ENCODE measurements at regions not wholly inside any gene's neighbourhood (a gene's known extent, or its start where the extent isn't known, plus 50 kb on each side); places are given as distances from the start of the nearest gene placed in this dataset.
"Not testable (repeated sequence)": the region's sequence is repeated elsewhere in the genome, so short reads cannot be mapped to it uniquely, and the experiment has no call there.

DNA sequence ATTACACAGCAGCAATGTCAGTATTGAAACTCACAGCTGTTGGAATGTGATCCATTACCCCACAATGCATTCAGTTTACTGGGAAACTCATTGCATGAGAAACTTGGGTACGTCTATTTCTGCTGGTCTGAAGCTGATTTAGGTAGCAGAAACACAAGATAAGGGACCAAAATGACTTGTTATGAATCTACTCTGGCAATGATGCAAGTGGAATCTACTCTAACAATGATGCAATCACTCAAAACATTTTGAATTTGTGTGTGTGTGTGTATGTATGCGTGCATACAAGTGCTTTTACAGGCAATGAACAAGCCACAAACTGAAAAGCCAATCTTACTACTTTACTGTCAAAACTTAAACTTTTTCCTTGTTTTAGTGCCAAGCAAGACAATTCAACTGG is 406.7 kb downstream of the ADCYAP1 start:
- POLR2A ChIA-PET, result no interaction called here
- H3K4me1 ChIP-seq (ENCODE audit: insufficient read depth, low read length), result no peaks in the 10 kb centered on the region
- Mint-ChIP-seq H3K27ac (no peak overlapping the region), H3K4me3 (no peak overlapping the region), H3K36me3 (ENCODE audit: low read depth) (no peaks in the 10 kb centered on the region), H3K27me3 (no peaks in the 10 kb centered on the region), H3K9me3 (peaks cover 7% of the 10 kb centered on the region), H3K4me1 (ENCODE audit: low read depth) (no peaks in the 10 kb centered on the region)
- H3K27me3 ChIP-seq (ENCODE audit: control insufficient read depth in 1 of 2, insufficient read depth in 2 of 2, low read length in 2 of 2), result no peaks in the 10 kb centered on the region
- intact Hi-C loops (cut with DNase I, micrococcal nuclease), result no loop called here
- TF ChIP-seq, protein P1, sequence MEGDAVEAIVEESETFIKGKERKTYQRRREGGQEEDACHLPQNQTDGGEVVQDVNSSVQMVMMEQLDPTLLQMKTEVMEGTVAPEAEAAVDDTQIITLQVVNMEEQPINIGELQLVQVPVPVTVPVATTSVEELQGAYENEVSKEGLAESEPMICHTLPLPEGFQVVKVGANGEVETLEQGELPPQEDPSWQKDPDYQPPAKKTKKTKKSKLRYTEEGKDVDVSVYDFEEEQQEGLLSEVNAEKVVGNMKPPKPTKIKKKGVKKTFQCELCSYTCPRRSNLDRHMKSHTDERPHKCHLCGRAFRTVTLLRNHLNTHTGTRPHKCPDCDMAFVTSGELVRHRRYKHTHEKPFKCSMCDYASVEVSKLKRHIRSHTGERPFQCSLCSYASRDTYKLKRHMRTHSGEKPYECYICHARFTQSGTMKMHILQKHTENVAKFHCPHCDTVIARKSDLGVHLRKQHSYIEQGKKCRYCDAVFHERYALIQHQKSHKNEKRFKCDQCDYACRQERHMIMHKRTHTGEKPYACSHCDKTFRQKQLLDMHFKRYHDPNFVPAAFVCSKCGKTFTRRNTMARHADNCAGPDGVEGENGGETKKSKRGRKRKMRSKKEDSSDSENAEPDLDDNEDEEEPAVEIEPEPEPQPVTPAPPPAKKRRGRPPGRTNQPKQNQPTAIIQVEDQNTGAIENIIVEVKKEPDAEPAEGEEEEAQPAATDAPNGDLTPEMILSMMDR (IDR thresholded peaks at IDR 0.05), result no peak
- no peak overlapping the region for H3K27ac ChIP-seq (ENCODE audit: low read depth in 1 of 2, low read length in 2 of 2)
- no peak overlapping the region for H3K4me3 ChIP-seq (ENCODE audit: low read length)
- peaks cover 0 to 3% of the 10 kb centered on the region in 2 experiments for H3K9me3 ChIP-seq (ENCODE audit: control insufficient read depth in 1 of 2, insufficient read depth in 1 of 2, low read length in 2 of 2)
- DNase-seq (no peak), ATAC-seq (ENCODE audit: poor library complexity) (no peak)
- CTCF ChIA-PET, result no interaction called here
- no peaks in the 10 kb centered on the region for H3K36me3 ChIP-seq (ENCODE audit: insufficient read depth, low read length)

DNA sequence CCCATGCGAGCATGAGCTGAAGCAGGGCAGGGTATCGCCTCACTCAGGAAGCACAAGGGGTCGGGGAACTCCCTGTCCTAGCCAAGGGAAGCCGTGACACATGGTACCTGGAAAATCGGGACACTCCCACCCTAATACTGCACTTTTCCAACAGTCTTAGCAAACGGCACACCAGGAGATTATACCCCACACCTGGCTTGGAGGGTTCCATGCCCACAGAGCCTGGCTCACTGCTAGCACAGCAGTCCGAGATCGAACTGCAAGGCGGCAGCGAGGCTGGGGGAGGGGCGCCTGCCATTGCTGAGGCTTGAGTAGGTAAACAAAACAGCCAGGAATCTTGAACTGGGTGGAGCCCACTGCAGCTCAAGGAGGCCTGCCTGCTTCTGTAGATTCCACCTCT is 430.7 kb downstream of the ADCYAP1 start:
- ATAC-seq (ENCODE audit: poor library complexity); DNase-seq; H3K27ac ChIP-seq (ENCODE audit: low read depth in 1 of 2, low read length in 2 of 2); H3K36me3 ChIP-seq (ENCODE audit: insufficient read depth, low read length); H3K27me3 ChIP-seq (ENCODE audit: control insufficient read depth in 1 of 2, insufficient read depth in 2 of 2, low read length in 2 of 2); intact Hi-C loops (cut with DNase I, micrococcal nuclease); CTCF ChIA-PET; H3K4me3 ChIP-seq (ENCODE audit: low read length); H3K4me3 Mint-ChIP-seq; H3K4me1 Mint-ChIP-seq (ENCODE audit: low read depth); H3K9me3 ChIP-seq (ENCODE audit: control insufficient read depth in 1 of 2, insufficient read depth in 1 of 2, low read length in 2 of 2); H3K27ac Mint-ChIP-seq; POLR2A ChIA-PET; H3K36me3 Mint-ChIP-seq (ENCODE audit: low read depth); H3K4me1 ChIP-seq (ENCODE audit: insufficient read depth, low read length); H3K27me3 Mint-ChIP-seq: not testable (repeated sequence)
- peaks cover 11% of the 10 kb centered on the region for H3K9me3 Mint-ChIP-seq

DNA sequence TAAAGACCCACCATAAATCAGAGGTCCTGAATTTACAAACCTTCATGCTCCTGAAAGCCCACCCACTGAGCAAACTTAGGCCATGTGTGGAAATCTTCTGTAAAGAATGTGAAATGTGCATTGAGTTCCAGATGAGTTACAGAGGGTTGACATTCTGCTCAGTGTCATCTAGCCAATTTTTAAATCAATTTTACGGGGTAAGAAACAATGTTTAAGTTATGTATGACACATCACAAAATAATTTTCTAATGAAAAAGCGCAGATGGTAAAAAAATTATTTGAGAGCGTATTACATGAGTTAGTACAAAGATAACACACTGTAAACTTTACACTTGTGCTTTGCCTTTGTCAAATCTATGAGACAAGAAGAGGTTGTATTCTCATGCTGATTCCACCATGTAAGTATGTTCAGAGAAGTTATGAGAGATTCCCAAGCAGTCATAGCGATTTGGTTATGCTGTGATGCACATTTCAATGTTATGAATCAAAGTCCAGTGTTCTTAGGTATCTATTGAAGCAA is 446.3 kb downstream of the ADCYAP1 start:
- no peak overlapping the region for H3K4me3 ChIP-seq (ENCODE audit: low read length)
- H3K4me1 ChIP-seq (ENCODE audit: insufficient read depth, low read length), result no peaks in the 10 kb centered on the region
- H3K4me3 Mint-ChIP-seq, result no peak overlapping the region
- H3K36me3 ChIP-seq (ENCODE audit: insufficient read depth, low read length), result no peaks in the 10 kb centered on the region
- TF ChIP-seq, protein P1 (IDR thresholded peaks at IDR 0.05), result no peak
- H3K27ac ChIP-seq (ENCODE audit: low read depth in 1 of 2, low read length in 2 of 2), result no peak overlapping the region
- intact Hi-C loops (cut with DNase I, micrococcal nuclease), result no loop called here
- POLR2A ChIA-PET, result no interaction called here
- ATAC-seq (ENCODE audit: poor library complexity) (no peak), DNase-seq (no peak)
- no peaks in the 10 kb centered on the region for H3K9me3 Mint-ChIP-seq
- no peaks in the 10 kb centered on the region for H3K27me3 Mint-ChIP-seq
- no peaks in the 10 kb centered on the region for H3K4me1 Mint-ChIP-seq (ENCODE audit: low read depth)
- H3K27me3 ChIP-seq (ENCODE audit: control insufficient read depth in 1 of 2, insufficient read depth in 2 of 2, low read length in 2 of 2), result no peaks in the 10 kb centered on the region
- no peaks in the 10 kb centered on the region for H3K9me3 ChIP-seq (ENCODE audit: control insufficient read depth in 1 of 2, insufficient read depth in 1 of 2, low read length in 2 of 2)
- CTCF ChIA-PET, result no interaction called here
- no peaks in the 10 kb centered on the region for H3K36me3 Mint-ChIP-seq (ENCODE audit: low read depth)
- no peak overlapping the region for H3K27ac Mint-ChIP-seq

DNA sequence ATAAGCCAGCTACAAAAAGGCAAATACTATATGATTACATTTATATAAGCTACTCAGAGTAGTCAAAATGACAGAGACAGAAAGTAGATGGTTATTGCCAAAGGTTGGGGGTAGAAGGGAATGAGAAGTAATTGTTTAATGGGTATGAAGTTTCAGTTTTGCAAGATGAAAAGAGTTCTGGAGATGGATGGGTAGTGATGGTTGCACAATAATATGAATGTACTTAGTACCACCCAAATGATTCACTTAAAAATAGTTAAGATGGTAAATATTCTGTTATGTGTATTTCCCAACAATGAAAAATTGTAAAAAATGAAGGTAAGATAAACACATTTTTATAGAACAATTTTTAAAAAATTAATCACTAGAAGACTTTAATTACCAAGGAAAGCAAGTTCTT is 448.4 kb downstream of the ADCYAP1 start:
- Mint-ChIP-seq H3K27me3 (no peaks in the 10 kb centered on the region), H3K4me3 (no peak overlapping the region), H3K27ac (no peak overlapping the region), H3K9me3 (no peaks in the 10 kb centered on the region), H3K4me1 (ENCODE audit: low read depth) (no peaks in the 10 kb centered on the region), H3K36me3 (ENCODE audit: low read depth) (no peaks in the 10 kb centered on the region)
- TF ChIP-seq, protein P1 (IDR thresholded peaks at IDR 0.05), result no peak
- DNase-seq, result no peak
- no peak for ATAC-seq (ENCODE audit: poor library complexity)
- Histone ChIP-seq H3K27me3 (ENCODE audit: control insufficient read depth in 1 of 2, insufficient read depth in 2 of 2, low read length in 2 of 2) (no peaks in the 10 kb centered on the region), H3K4me1 (ENCODE audit: insufficient read depth, low read length) (no peaks in the 10 kb centered on the region), H3K4me3 (ENCODE audit: low read length) (no peak overlapping the region), H3K36me3 (ENCODE audit: insufficient read depth, low read length) (no peaks in the 10 kb centered on the region), H3K9me3 (ENCODE audit: control insufficient read depth in 1 of 2, insufficient read depth in 1 of 2, low read length in 2 of 2) (peaks cover 0 to 5% of the 10 kb centered on the region in 2 experiments), H3K27ac (ENCODE audit: low read depth in 1 of 2, low read length in 2 of 2) (no peak overlapping the region)
- ChIA-PET POLR2A (no interaction called here), CTCF (no interaction called here)
- intact Hi-C loops (cut with DNase I, micrococcal nuclease), result no loop called here
